ENCODE measurements at regions not wholly inside any gene's neighbourhood (a gene's known extent, or its start where the extent isn't known, plus 50 kb on each side); places are given as distances from the start of the nearest gene placed in this dataset.

DNA sequence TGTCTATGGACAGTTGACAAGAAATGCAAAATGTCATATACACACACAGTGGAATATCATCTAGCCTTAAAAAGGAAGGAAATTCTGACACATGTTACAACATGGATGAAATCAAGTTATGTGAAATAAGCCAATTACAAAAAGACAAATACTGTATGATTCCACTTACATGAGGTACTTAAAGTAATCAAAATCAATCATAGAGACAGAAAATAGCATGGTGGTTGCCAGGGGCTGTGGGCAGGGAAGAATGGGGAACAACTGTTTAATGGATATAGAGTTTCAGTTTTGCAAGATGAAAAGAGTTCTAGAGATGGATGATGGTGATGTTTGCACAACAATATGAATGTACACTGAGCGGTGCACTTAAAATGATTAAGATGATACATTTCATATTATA, 613.8 kb upstream of the ZNF385D start:
- peaks cover 4% of the 10 kb centered on the region for H3K9me3 Mint-ChIP-seq
- H3K27ac ChIP-seq (ENCODE audit: low read depth in 1 of 2, low read length in 2 of 2), result no peak overlapping the region
- H3K9me3 ChIP-seq (ENCODE audit: control insufficient read depth in 1 of 2, insufficient read depth in 1 of 2, low read length in 2 of 2), result no peaks in the 10 kb centered on the region
- no peaks in the 10 kb centered on the region for H3K36me3 ChIP-seq (ENCODE audit: insufficient read depth, low read length)
- DNase-seq (no peak), ATAC-seq (ENCODE audit: poor library complexity) (no peak)
- no peak overlapping the region for H3K4me3 ChIP-seq (ENCODE audit: low read length)
- no peak overlapping the region for H3K4me3 Mint-ChIP-seq
- POLR2A ChIA-PET, result no interaction called here
- no peaks in the 10 kb centered on the region for H3K36me3 Mint-ChIP-seq (ENCODE audit: low read depth)
- H3K27me3 ChIP-seq (ENCODE audit: control insufficient read depth in 1 of 2, insufficient read depth in 2 of 2, low read length in 2 of 2), result no peaks in the 10 kb centered on the region
- H3K4me1 Mint-ChIP-seq (ENCODE audit: low read depth), result no peaks in the 10 kb centered on the region
- TF ChIP-seq, protein P1, sequence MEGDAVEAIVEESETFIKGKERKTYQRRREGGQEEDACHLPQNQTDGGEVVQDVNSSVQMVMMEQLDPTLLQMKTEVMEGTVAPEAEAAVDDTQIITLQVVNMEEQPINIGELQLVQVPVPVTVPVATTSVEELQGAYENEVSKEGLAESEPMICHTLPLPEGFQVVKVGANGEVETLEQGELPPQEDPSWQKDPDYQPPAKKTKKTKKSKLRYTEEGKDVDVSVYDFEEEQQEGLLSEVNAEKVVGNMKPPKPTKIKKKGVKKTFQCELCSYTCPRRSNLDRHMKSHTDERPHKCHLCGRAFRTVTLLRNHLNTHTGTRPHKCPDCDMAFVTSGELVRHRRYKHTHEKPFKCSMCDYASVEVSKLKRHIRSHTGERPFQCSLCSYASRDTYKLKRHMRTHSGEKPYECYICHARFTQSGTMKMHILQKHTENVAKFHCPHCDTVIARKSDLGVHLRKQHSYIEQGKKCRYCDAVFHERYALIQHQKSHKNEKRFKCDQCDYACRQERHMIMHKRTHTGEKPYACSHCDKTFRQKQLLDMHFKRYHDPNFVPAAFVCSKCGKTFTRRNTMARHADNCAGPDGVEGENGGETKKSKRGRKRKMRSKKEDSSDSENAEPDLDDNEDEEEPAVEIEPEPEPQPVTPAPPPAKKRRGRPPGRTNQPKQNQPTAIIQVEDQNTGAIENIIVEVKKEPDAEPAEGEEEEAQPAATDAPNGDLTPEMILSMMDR (IDR thresholded peaks at IDR 0.05), result no peak
- no peak overlapping the region for H3K27ac Mint-ChIP-seq
- H3K4me1 ChIP-seq (ENCODE audit: insufficient read depth, low read length), result no peaks in the 10 kb centered on the region
- intact Hi-C loops (cut with DNase I, micrococcal nuclease), result no loop called here
- H3K27me3 Mint-ChIP-seq, result no peaks in the 10 kb centered on the region
- CTCF ChIA-PET, result no interaction called here

GRCh38 chr3:22366781-22367180, 615.8 kb upstream of the ZNF385D start:
- peaks cover 0 to 5% of the 10 kb centered on the region in 2 experiments for H3K27me3 ChIP-seq (ENCODE audit: control insufficient read depth in 1 of 2, insufficient read depth in 2 of 2, low read length in 2 of 2)
- no peak overlapping the region for H3K27ac ChIP-seq (ENCODE audit: low read depth in 1 of 2, low read length in 2 of 2)
- no peak overlapping the region for H3K4me3 ChIP-seq (ENCODE audit: low read length)
- Mint-ChIP-seq H3K27me3 (peaks cover 13% of the 10 kb centered on the region), H3K4me3 (no peak overlapping the region), H3K36me3 (ENCODE audit: low read depth) (no peaks in the 10 kb centered on the region), H3K4me1 (ENCODE audit: low read depth) (no peaks in the 10 kb centered on the region), H3K9me3 (peaks cover 4% of the 10 kb centered on the region), H3K27ac (no peak overlapping the region)
- ATAC-seq (ENCODE audit: poor library complexity) (no peak), DNase-seq (no peak)
- ChIA-PET POLR2A (no interaction called here), CTCF (no interaction called here)
- H3K9me3 ChIP-seq (ENCODE audit: control insufficient read depth in 1 of 2, insufficient read depth in 1 of 2, low read length in 2 of 2), result peaks cover 0 to under 1% of the 10 kb centered on the region in 2 experiments
- intact Hi-C loops (cut with DNase I, micrococcal nuclease), result no loop called here
- TF ChIP-seq, protein P1 (IDR thresholded peaks at IDR 0.05), result no peak
- H3K4me1 ChIP-seq (ENCODE audit: insufficient read depth, low read length), result no peaks in the 10 kb centered on the region
- H3K36me3 ChIP-seq (ENCODE audit: insufficient read depth, low read length), result no peaks in the 10 kb centered on the region

GRCh38 chr3:22371036-22371435, 620.0 kb upstream of the ZNF385D start:
- ATAC-seq (ENCODE audit: poor library complexity), result no peak
- TF ChIP-seq, protein P1 (IDR thresholded peaks at IDR 0.05), result no peak
- Mint-ChIP-seq H3K27me3 (peaks cover 33% of the 10 kb centered on the region), H3K9me3 (peaks cover 2% of the 10 kb centered on the region), H3K27ac (no peak overlapping the region), H3K4me1 (ENCODE audit: low read depth) (no peaks in the 10 kb centered on the region), H3K36me3 (ENCODE audit: low read depth) (no peaks in the 10 kb centered on the region), H3K4me3 (no peak overlapping the region)
- intact Hi-C loops (cut with DNase I, micrococcal nuclease), result no loop called here
- no peaks in the 10 kb centered on the region for H3K36me3 ChIP-seq (ENCODE audit: insufficient read depth, low read length)
- no peaks in the 10 kb centered on the region for H3K4me1 ChIP-seq (ENCODE audit: insufficient read depth, low read length)
- no peak overlapping the region for H3K4me3 ChIP-seq (ENCODE audit: low read length)
- peaks cover 0 to 9% of the 10 kb centered on the region in 2 experiments for H3K27me3 ChIP-seq (ENCODE audit: control insufficient read depth in 1 of 2, insufficient read depth in 2 of 2, low read length in 2 of 2)
- no peak for DNase-seq
- ChIA-PET POLR2A (no interaction called here), CTCF (no interaction called here)
- H3K9me3 ChIP-seq (ENCODE audit: control insufficient read depth in 1 of 2, insufficient read depth in 1 of 2, low read length in 2 of 2), result peaks cover 0 to 9% of the 10 kb centered on the region in 2 experiments
- H3K27ac ChIP-seq (ENCODE audit: low read depth in 1 of 2, low read length in 2 of 2), result no peak overlapping the region

All from CD4-positive, alpha-beta T cell (primary cell).